GM23338 (cell line): ENCODE measurements at regions not wholly inside any gene's neighbourhood (a gene's known extent, or its start where the extent isn't known, plus 50 kb on each side); places are given as distances from the start of the nearest gene placed in this dataset.

Experiments used
- CREB1 ChIP-seq: fragments of 250-450 bp; sonication (Bioruptor Pico); IDR thresholded peaks from 2 replicates; pipeline ENCODE4 v1.5.0; 2020; ENCODE audit warnings: low read depth, mild to moderate bottlenecking, moderate library complexity
- CTCF ChIP-seq, 2 experiments: fragments of 200-600 bp in 1 of 2; sonication (generic) in 1 of 2; conservative IDR thresholded peaks; 2 replicates each; pipeline versions ENCODE4 v1.5.1 to v1.6.1; 2016 to 2017; ENCODE audit warnings: antibody characterized with exemption in 2 of 2, low read depth in 2 of 2, mild to moderate bottlenecking in 2 of 2, moderate library complexity in 1 of 2
- EZH2phosphoT487 ChIP-seq: fragments of 200-600 bp; sonication (generic); IDR thresholded peaks from one replicate; pipeline ENCODE4 v1.8.1; 2018; ENCODE audit warnings: antibody characterized with exemption; ENCODE audit not compliant: unreplicated experiment
- POLR2AphosphoS5 ChIP-seq: IDR thresholded peaks from 2 replicates; pipeline ENCODE4 v1.6.1; 2016; ENCODE audit warnings: antibody characterized with exemption, low read depth
- STAT1 ChIP-seq: IDR thresholded peaks from one replicate; pipeline ENCODE4 v1.6.1; 2016; ENCODE audit warnings: antibody characterized with exemption; ENCODE audit not compliant: unreplicated experiment
- ZNF114 ChIP-seq: fragments of 250-450 bp; sonication (Bioruptor Pico); IDR thresholded peaks from 2 replicates; pipeline ENCODE4 v1.5.0; 2020; ENCODE audit warnings: mild to moderate bottlenecking, moderate library complexity
- TF ChIP-seq, protein P1 (sequence below): IDR thresholded peaks from one replicate; pipeline ENCODE4 v1.6.1; 2018; ENCODE audit warnings: antibody characterized with exemption; ENCODE audit not compliant: unreplicated experiment

DNA sequence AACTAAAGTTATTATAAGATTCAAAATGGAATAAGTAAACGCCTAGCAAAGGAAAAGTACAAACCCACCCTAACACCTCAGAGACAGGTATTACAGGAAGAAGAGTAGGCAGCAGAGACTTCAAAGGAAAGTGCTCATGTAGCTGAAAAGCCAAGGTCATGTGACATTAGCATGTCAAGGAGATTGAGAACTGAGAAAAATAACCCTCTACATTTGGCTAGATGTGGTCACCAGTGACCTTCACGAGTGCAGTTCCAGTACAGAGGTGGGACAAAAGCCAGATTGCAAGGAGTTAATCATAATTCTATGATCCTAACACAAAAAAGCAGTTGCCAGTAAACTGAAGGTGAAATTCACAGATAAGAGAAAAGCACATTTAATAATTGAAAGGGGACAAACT, 252.7 kb downstream of the ZEB2 start:
- TF ChIP-seq CREB1 (CRISPR knock-in tag) (no peak), CTCF (conservative IDR thresholded peaks at IDR 0.05; ENCODE audit: low read depth in 2 of 2) (no peak), EZH2phosphoT487 (no peak), POLR2AphosphoS5 (no peak), STAT1 (no peak), ZNF114 (CRISPR knock-in tag) (no peak)
- TF ChIP-seq, protein P1, sequence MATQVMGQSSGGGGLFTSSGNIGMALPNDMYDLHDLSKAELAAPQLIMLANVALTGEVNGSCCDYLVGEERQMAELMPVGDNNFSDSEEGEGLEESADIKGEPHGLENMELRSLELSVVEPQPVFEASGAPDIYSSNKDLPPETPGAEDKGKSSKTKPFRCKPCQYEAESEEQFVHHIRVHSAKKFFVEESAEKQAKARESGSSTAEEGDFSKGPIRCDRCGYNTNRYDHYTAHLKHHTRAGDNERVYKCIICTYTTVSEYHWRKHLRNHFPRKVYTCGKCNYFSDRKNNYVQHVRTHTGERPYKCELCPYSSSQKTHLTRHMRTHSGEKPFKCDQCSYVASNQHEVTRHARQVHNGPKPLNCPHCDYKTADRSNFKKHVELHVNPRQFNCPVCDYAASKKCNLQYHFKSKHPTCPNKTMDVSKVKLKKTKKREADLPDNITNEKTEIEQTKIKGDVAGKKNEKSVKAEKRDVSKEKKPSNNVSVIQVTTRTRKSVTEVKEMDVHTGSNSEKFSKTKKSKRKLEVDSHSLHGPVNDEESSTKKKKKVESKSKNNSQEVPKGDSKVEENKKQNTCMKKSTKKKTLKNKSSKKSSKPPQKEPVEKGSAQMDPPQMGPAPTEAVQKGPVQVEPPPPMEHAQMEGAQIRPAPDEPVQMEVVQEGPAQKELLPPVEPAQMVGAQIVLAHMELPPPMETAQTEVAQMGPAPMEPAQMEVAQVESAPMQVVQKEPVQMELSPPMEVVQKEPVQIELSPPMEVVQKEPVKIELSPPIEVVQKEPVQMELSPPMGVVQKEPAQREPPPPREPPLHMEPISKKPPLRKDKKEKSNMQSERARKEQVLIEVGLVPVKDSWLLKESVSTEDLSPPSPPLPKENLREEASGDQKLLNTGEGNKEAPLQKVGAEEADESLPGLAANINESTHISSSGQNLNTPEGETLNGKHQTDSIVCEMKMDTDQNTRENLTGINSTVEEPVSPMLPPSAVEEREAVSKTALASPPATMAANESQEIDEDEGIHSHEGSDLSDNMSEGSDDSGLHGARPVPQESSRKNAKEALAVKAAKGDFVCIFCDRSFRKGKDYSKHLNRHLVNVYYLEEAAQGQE: no peak
